Muscle of leg (tissue), 3 donors: ENCODE measurements at regions not wholly inside any gene's neighbourhood (a gene's known extent, or its start where the extent isn't known, plus 50 kb on each side); places are given as distances from the start of the nearest gene placed in this dataset.

ENCODE experiments used
- DNase-seq: peaks from one replicate; pipeline ENCODE4 v3.0.0; 2013
- H3K27ac ChIP-seq: one replicate; pipeline ENCODE4 v1.5.1; 2013; ENCODE audit warnings: mild to moderate bottlenecking, low read length, control low read depth
- H3K27me3 ChIP-seq: one replicate; pipeline ENCODE4 v1.6.1; 2013; ENCODE audit warnings: low read length; ENCODE audit not compliant: control insufficient read depth, insufficient read depth
- H3K36me3 ChIP-seq: one replicate; pipeline ENCODE4 v1.6.1; 2013; ENCODE audit warnings: low read length; ENCODE audit not compliant: control insufficient read depth, insufficient read depth
- H3K4me1 ChIP-seq: one replicate; pipeline ENCODE4 v1.6.1; 2013; ENCODE audit warnings: low read length; ENCODE audit not compliant: control insufficient read depth, insufficient read depth
- H3K4me3 ChIP-seq: one replicate; pipeline ENCODE4 v1.5.1; 2013; ENCODE audit warnings: low read length, control low read depth
- H3K9me3 ChIP-seq: replicated peaks from 2 replicates; pipeline ENCODE4 v1.6.1; 2013; ENCODE audit warnings: low read depth, low read length; ENCODE audit not compliant: control insufficient read depth
- WGBS: methylation state at CpG from one replicate; pipeline ENCODE4 v1.1.5; 2013; ENCODE audit warnings: missing lambda C conversion rate; ENCODE audit not compliant: insufficient coverage; 5-methylcytosine and 5-hydroxymethylcytosine counted together

GRCh38 chr1:79457562-79458224, 451.2 kb upstream of the ADGRL4 start:
- H3K27me3 ChIP-seq: no peaks in the 10 kb centered on the region
- no peaks in the 10 kb centered on the region for H3K4me1 ChIP-seq
- no peak overlapping the region for H3K4me3 ChIP-seq
- DNase-seq: no peak
- H3K9me3 ChIP-seq: no peaks in the 10 kb centered on the region
- H3K27ac ChIP-seq: no peak overlapping the region
- 67% methylated on average over 3 of the region's 5 CpGs for WGBS
- no peaks in the 10 kb centered on the region for H3K36me3 ChIP-seq

GRCh38 chr1:79448426-79448825, 441.9 kb upstream of the ADGRL4 start:
- H3K4me3 ChIP-seq: no peak overlapping the region
- no peaks in the 10 kb centered on the region for H3K27me3 ChIP-seq
- no peak overlapping the region for H3K27ac ChIP-seq
- no peaks in the 10 kb centered on the region for H3K36me3 ChIP-seq
- DNase-seq: no peak
- WGBS: no CpG with 5 or more reads among the region's 2 CpGs
- no peaks in the 10 kb centered on the region for H3K4me1 ChIP-seq
- no peaks in the 10 kb centered on the region for H3K9me3 ChIP-seq

GRCh38 chr1:79441238-79441637, 434.7 kb upstream of the ADGRL4 start:
- H3K36me3 ChIP-seq: no peaks in the 10 kb centered on the region
- no peaks in the 10 kb centered on the region for H3K9me3 ChIP-seq
- H3K27me3 ChIP-seq: no peaks in the 10 kb centered on the region
- H3K4me1 ChIP-seq: no peaks in the 10 kb centered on the region
- WGBS: 40% methylated on average over 1 of the region's 2 CpGs
- H3K4me3 ChIP-seq: no peak overlapping the region
- H3K27ac ChIP-seq: no peak overlapping the region
- no peak for DNase-seq

- Histone ChIP-seq H3K4me3 (no peak overlapping the region), H3K9me3 (no peaks in the 10 kb centered on the region), H3K36me3 (no peaks in the 10 kb centered on the region), H3K27ac (no peak overlapping the region), H3K4me1 (no peaks in the 10 kb centered on the region), H3K27me3 (no peaks in the 10 kb centered on the region)
- DNase-seq: no peak
- WGBS: 57% methylated on average over 2 of the region's 2 CpGs
These were observed 431.0 kb upstream of the ADGRL4 start for GRCh38 chr1:79437540-79437939.

- 79% methylated on average over 2 of the region's 2 CpGs for WGBS
- no peaks in the 10 kb centered on the region for H3K27me3 ChIP-seq
- H3K36me3 ChIP-seq: no peaks in the 10 kb centered on the region
- H3K27ac ChIP-seq: no peak overlapping the region
- no peak overlapping the region for H3K4me3 ChIP-seq
- DNase-seq: no peak
- H3K9me3 ChIP-seq: no peaks in the 10 kb centered on the region
- H3K4me1 ChIP-seq: no peaks in the 10 kb centered on the region
These were observed 424.8 kb upstream of the ADGRL4 start for GRCh38 chr1:79431340-79431739.

- no peaks in the 10 kb centered on the region for H3K9me3 ChIP-seq
- WGBS: 70% methylated on average over 6 of the region's 11 CpGs
- no peak overlapping the region for H3K4me3 ChIP-seq
- H3K27ac ChIP-seq: no peak overlapping the region
- no peak for DNase-seq
- H3K36me3 ChIP-seq: no peaks in the 10 kb centered on the region
- no peaks in the 10 kb centered on the region for H3K4me1 ChIP-seq
- H3K27me3 ChIP-seq: no peaks in the 10 kb centered on the region
These were observed 423.9 kb upstream of the ADGRL4 start for GRCh38 chr1:79430437-79430836.

GRCh38 chr1:79422726-79423125, 416.2 kb upstream of the ADGRL4 start:
- Histone ChIP-seq H3K4me1 (no peaks in the 10 kb centered on the region), H3K27me3 (no peaks in the 10 kb centered on the region), H3K9me3 (no peaks in the 10 kb centered on the region), H3K36me3 (no peaks in the 10 kb centered on the region), H3K27ac (no peak overlapping the region), H3K4me3 (no peak overlapping the region)
- DNase-seq: no peak
- WGBS: no CpG with 5 or more reads among the region's 2 CpGs

GRCh38 chr1:79398501-79398900, 392.0 kb upstream of the ADGRL4 start:
- H3K27me3 ChIP-seq: no peaks in the 10 kb centered on the region
- H3K27ac ChIP-seq: no peak overlapping the region
- no CpG with 5 or more reads among the region's 2 CpGs for WGBS
- no peaks in the 10 kb centered on the region for H3K9me3 ChIP-seq
- no peak overlapping the region for H3K4me3 ChIP-seq
- DNase-seq: no peak
- no peaks in the 10 kb centered on the region for H3K4me1 ChIP-seq
- H3K36me3 ChIP-seq: no peaks in the 10 kb centered on the region

- Histone ChIP-seq H3K4me1 (no peaks in the 10 kb centered on the region), H3K27ac (no peak overlapping the region), H3K36me3 (no peaks in the 10 kb centered on the region), H3K27me3 (no peaks in the 10 kb centered on the region), H3K4me3 (no peak overlapping the region), H3K9me3 (no peaks in the 10 kb centered on the region)
- no CpG with 5 or more reads among the region's 2 CpGs for WGBS
- DNase-seq: no peak
These were observed 390.4 kb upstream of the ADGRL4 start for GRCh38 chr1:79396901-79397300.

- WGBS: no CpG with 5 or more reads among the region's 3 CpGs
- H3K27me3 ChIP-seq: no peaks in the 10 kb centered on the region
- H3K4me1 ChIP-seq: no peaks in the 10 kb centered on the region
- no peak overlapping the region for H3K4me3 ChIP-seq
- no peaks in the 10 kb centered on the region for H3K36me3 ChIP-seq
- H3K27ac ChIP-seq: no peak overlapping the region
- no peak for DNase-seq
- H3K9me3 ChIP-seq: no peaks in the 10 kb centered on the region
These were observed 382.3 kb upstream of the ADGRL4 start for GRCh38 chr1:79388694-79389361.
